GM12878 (cell line): ENCODE measurements at regions not wholly inside any gene's neighbourhood (a gene's known extent, or its start where the extent isn't known, plus 50 kb on each side); places are given as distances from the start of the nearest gene placed in this dataset.

Experiments
- ATAC-seq: fragments of 200-7000 bp; cut with Tn5 transposase; 3 replicates; pipeline ENCODE4 v1.9.1; 2020; ENCODE audit warnings: mild to moderate bottlenecking, moderate library complexity
- BruUV-seq: library from RNA; stranded (reverse); fragments of 400-500 nt; replicated peaks from 2 replicates; lab custom pipeline; 2021; lab: Mats Ljungman, UMichigan
- CTCF ChIA-PET: fragments of 300-600 bp; sonication (Branson Sonifier 250); formaldehyde crosslinking; extraction: SDS; loops from one replicate; lab custom pipeline; 2021; ENCODE audit warnings: inconsistent platforms; lab: Yijun Ruan, JAX
- POLR2A ChIA-PET: fragments of 350-600 bp; formaldehyde crosslinking; extraction: SDS; loops from one replicate; lab custom pipeline; 2021; ENCODE audit warnings: inconsistent platforms; lab: Charles Lee
- RAD21 ChIA-PET: fragments of 300-600 bp; sonication (Branson Sonifier 250); formaldehyde crosslinking; loops from one replicate; lab custom pipeline; 2023; ENCODE audit warnings: antibody characterized with exemption; ENCODE audit not compliant: unreplicated experiment; lab: Charles Lee
- SMC1A ChIA-PET: fragments of 300-600 bp; sonication (Branson Sonifier 250); formaldehyde crosslinking; loops from one replicate; lab custom pipeline; 2023; ENCODE audit not compliant: unreplicated experiment, uncharacterized antibody; lab: Charles Lee
- DNase-seq: peaks from one replicate; pipeline ENCODE4 v3.0.0-alpha.2; 2011; ENCODE audit warnings: low read depth, low spot score
- FAIRE-seq: peaks from 3 replicates; lab custom pipeline; 2011; peaks lifted over from hg19 to GRCh38; lab: Jason Lieb, UNC
- H2AFZ ChIP-seq: 2 replicates; pipeline ENCODE4 v1.6.0; 2011; ENCODE audit warnings: low read depth, low read length, control low read depth; ENCODE audit not compliant: control insufficient read depth
- H3K27ac ChIP-seq: 2 replicates; pipeline ENCODE4 v1.5.1; 2011; ENCODE audit warnings: control low read depth; ENCODE audit not compliant: control insufficient read depth, insufficient read depth
- H3K27me3 ChIP-seq, 2 experiments: replicated peaks in 1 of 2; 2 replicates each; pipeline versions ENCODE4 v1.6.0 to v1.6.1; 2011; ENCODE audit warnings: low read length in 1 of 2; ENCODE audit not compliant: control insufficient read depth in 2 of 2, insufficient read depth in 2 of 2
- H3K36me3 ChIP-seq, 2 experiments: 2 replicates each; pipeline ENCODE4 v1.5.1; 2011; ENCODE audit warnings: low read length in 1 of 2; ENCODE audit not compliant: control insufficient read depth in 2 of 2, insufficient read depth in 2 of 2
- H3K4me1 ChIP-seq: 2 replicates; pipeline ENCODE4 v1.6.1; 2011; ENCODE audit warnings: mild to moderate bottlenecking, low read length, moderate library complexity, mixed read lengths; ENCODE audit not compliant: control insufficient read depth, insufficient read depth
- H3K4me2 ChIP-seq: 2 replicates; pipeline ENCODE4 v1.6.0; 2011; ENCODE audit warnings: control low read depth; ENCODE audit not compliant: control insufficient read depth, insufficient read depth
- H3K4me3 ChIP-seq: fragments of 200-600 bp; sonication (generic); 2 replicates; pipeline ENCODE4 v1.5.1; 2016
- H3K79me2 ChIP-seq: 2 replicates; pipeline ENCODE4 v1.6.0; 2011; ENCODE audit warnings: low read length; ENCODE audit not compliant: control insufficient read depth, insufficient read depth
- H3K9ac ChIP-seq: 2 replicates; pipeline ENCODE4 v1.8.0; 2011; ENCODE audit warnings: low read length, control low read depth, mixed read lengths; ENCODE audit not compliant: control insufficient read depth, insufficient read depth
- H3K9me3 ChIP-seq: replicated peaks from 3 replicates; pipeline ENCODE4 v1.5.1; 2011; ENCODE audit warnings: mild to moderate bottlenecking, low read length; ENCODE audit not compliant: control insufficient read depth, insufficient read depth
- H4K20me1 ChIP-seq: 2 replicates; pipeline ENCODE4 v1.6.0; 2011; ENCODE audit not compliant: control insufficient read depth, insufficient read depth
- BMI1 ChIP-seq: fragments of 450-650 bp; IDR thresholded peaks from 2 replicates; pipeline ENCODE4 v1.6.1; 2016; ENCODE audit warnings: mild to moderate bottlenecking, moderate library complexity, borderline replicate concordance
- CREM ChIP-seq: IDR thresholded peaks from 2 replicates; pipeline ENCODE4 v1.6.1; 2014; ENCODE audit warnings: antibody characterized with exemption, low read depth
- HDAC2 ChIP-seq: fragments of 200-600 bp; sonication (generic); IDR thresholded peaks from 2 replicates; pipeline ENCODE4 v1.6.1; 2017
- IRF4 ChIP-seq: IDR thresholded peaks from 2 replicates; pipeline ENCODE4 v1.6.1; 2011; ENCODE audit warnings: low read depth, low read length
- KAT2A ChIP-seq: conservative IDR thresholded peaks from 2 replicates; pipeline ENCODE4 v1.6.1; 2011; ENCODE audit warnings: low read depth, low read length; ENCODE audit not compliant: control insufficient read depth
- KLF5 ChIP-seq: fragments of 450-650 bp; IDR thresholded peaks from 2 replicates; pipeline ENCODE4 v1.6.1; 2014; ENCODE audit warnings: mild to moderate bottlenecking; ENCODE audit not compliant: partially characterized antibody
- MEF2A ChIP-seq: IDR thresholded peaks from 2 replicates; pipeline ENCODE4 v1.6.1; 2011; ENCODE audit warnings: low read depth, mild to moderate bottlenecking, low read length, moderate library complexity; ENCODE audit not compliant: insufficient read depth
- MLLT1 ChIP-seq: fragments of 450-650 bp; IDR thresholded peaks from 2 replicates; pipeline ENCODE4 v1.6.1; 2016; ENCODE audit warnings: mild to moderate bottlenecking
- NBN ChIP-seq: fragments of 450-650 bp; IDR thresholded peaks from 2 replicates; pipeline ENCODE4 v1.6.1; 2016
- NFYA ChIP-seq: IDR thresholded peaks from 2 replicates; pipeline ENCODE4 v1.6.1; 2011; ENCODE audit warnings: low read depth, mild to moderate bottlenecking, low read length, improper control_type of control experiment, borderline replicate concordance
- NFYB ChIP-seq: IDR thresholded peaks from 2 replicates; pipeline ENCODE4 v1.6.1; 2011; ENCODE audit warnings: low read depth, mild to moderate bottlenecking, low read length, improper control_type of control experiment, moderate library complexity; ENCODE audit not compliant: insufficient read depth
- PAX5 ChIP-seq: IDR thresholded peaks from 2 replicates; pipeline ENCODE4 v1.6.1; 2011; ENCODE audit warnings: low read depth, low read length, borderline replicate concordance
- PKNOX1 ChIP-seq: fragments of 450-650 bp; IDR thresholded peaks from 2 replicates; pipeline ENCODE4 v1.6.1; 2016; ENCODE audit warnings: mild to moderate bottlenecking
- RBBP5 ChIP-seq: fragments of 200-600 bp; sonication (generic); conservative IDR thresholded peaks from 2 replicates; pipeline ENCODE4 v1.6.1; 2016
- RELA ChIP-seq: fragments of 450-650 bp; IDR thresholded peaks from 2 replicates; pipeline ENCODE4 v1.8.0; 2014; ENCODE audit warnings: borderline replicate concordance; ENCODE audit not compliant: partially characterized antibody
- TCF7 ChIP-seq: IDR thresholded peaks from 2 replicates; pipeline ENCODE4 v1.6.1; 2014; ENCODE audit warnings: antibody characterized with exemption, borderline replicate concordance
- YBX1 ChIP-seq: fragments of 450-650 bp; IDR thresholded peaks from 2 replicates; pipeline ENCODE4 v1.6.1; 2016; ENCODE audit warnings: antibody characterized with exemption
- ZNF274 ChIP-seq: IDR thresholded peaks from one replicate; pipeline ENCODE4 v1.8.0; 2011; ENCODE audit not compliant: insufficient read length, insufficient read depth
- ZSCAN29 ChIP-seq: fragments of 450-650 bp; IDR thresholded peaks from 2 replicates; pipeline ENCODE4 v1.6.1; 2017; ENCODE audit warnings: mild to moderate bottlenecking, moderate library complexity
- WGBS: methylation state at CpG from one replicate; pipeline ENCODE4 v1.1.6; 2016; ENCODE audit warnings: low lambda C conversion rate; ENCODE audit not compliant: insufficient replicate concordance, insufficient coverage; ENCODE audit errors: missing lambda C conversion rate; 5-methylcytosine and 5-hydroxymethylcytosine counted together
- in situ Hi-C: fragments of 300-500 bp; cut with MboI; formaldehyde crosslinking; loops from 9 replicates; pipeline ENCODE4 v1.14.3; 2018; ENCODE audit warnings: mixed read lengths
- intact Hi-C: fragments of 100-400 bp; cut with micrococcal nuclease; formaldehyde crosslinking; loops from one replicate; pipeline ENCODE4 v1.14.2; 2022; ENCODE audit not compliant: unreplicated experiment
- TF ChIP-seq, protein P1 (sequence below): fragments of 450-650 bp; IDR thresholded peaks from 2 replicates; pipeline ENCODE4 v1.6.1; 2014; ENCODE audit warnings: mild to moderate bottlenecking

DNA sequence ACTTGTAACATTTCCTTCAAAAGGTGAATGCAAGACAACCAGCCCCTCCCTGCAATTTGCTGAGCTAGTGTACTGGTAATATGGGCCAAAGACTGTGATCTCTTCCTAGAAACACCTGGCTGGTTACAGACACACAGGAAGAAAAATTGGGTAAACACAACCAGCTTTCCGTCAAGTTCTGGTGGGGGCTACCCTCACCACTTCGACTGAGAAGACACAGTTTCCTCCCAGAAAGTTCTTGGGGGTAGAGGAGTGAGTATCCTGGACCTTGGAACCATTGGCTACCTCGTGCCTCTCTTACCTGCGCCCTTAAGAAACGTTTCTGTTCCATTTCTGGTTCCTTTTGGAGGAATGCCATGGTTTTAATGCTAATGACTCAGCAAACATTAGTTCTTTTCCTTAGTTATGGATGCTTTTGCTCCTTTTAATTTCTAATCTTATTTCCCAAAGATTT is 120.9 kb upstream of the DLX2 start:
- ChIA-PET POLR2A (interaction anchor here (0.6 kb wide), 1 partner anchor 15 kb away, joined by 3 read pairs; no protein-coding TSS in a partner anchor), SMC1A (no interaction called here), RAD21 (no interaction called here), CTCF (no interaction called here)
- no peaks in the 10 kb centered on the region for H3K79me2 ChIP-seq
- no peaks in the 10 kb centered on the region for H3K4me1 ChIP-seq
- WGBS: 22% methylated on average over 5 of the region's 5 CpGs
- intact Hi-C loops (no loop called here), in situ Hi-C loops (no loop called here)
- H4K20me1 ChIP-seq: no peaks in the 10 kb centered on the region
- no peak for TF ChIP-seq HDAC2
- no peak for TF ChIP-seq PKNOX1
- no peak for TF ChIP-seq ZSCAN29
- TF ChIP-seq RBBP5: no peak
- no peak for TF ChIP-seq NFYA
- TF ChIP-seq KAT2A: no peak
- no peak for TF ChIP-seq IRF4
- no peak for TF ChIP-seq TCF7
- TF ChIP-seq MEF2A: no peak
- TF ChIP-seq BMI1: no peak
- no peak for TF ChIP-seq ZNF274
- no peak for TF ChIP-seq NBN
- TF ChIP-seq, protein P1, sequence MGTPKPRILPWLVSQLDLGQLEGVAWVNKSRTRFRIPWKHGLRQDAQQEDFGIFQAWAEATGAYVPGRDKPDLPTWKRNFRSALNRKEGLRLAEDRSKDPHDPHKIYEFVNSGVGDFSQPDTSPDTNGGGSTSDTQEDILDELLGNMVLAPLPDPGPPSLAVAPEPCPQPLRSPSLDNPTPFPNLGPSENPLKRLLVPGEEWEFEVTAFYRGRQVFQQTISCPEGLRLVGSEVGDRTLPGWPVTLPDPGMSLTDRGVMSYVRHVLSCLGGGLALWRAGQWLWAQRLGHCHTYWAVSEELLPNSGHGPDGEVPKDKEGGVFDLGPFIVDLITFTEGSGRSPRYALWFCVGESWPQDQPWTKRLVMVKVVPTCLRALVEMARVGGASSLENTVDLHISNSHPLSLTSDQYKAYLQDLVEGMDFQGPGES: no peak
- no peak for TF ChIP-seq CREM
- TF ChIP-seq MLLT1: no peak
- TF ChIP-seq YBX1: no peak
- no peak for TF ChIP-seq NFYB
- no peak for TF ChIP-seq PAX5
- TF ChIP-seq RELA: no peak
- no peak for TF ChIP-seq KLF5
- FAIRE-seq: no peak
- H3K4me2 ChIP-seq: no peak overlapping the region
- no peak for ATAC-seq
- H3K27ac ChIP-seq: no peak overlapping the region
- no peaks in the 10 kb centered on the region for H3K9me3 ChIP-seq
- no peak overlapping the region for H2AFZ ChIP-seq
- no TSS peak for BruUV-seq
- H3K9ac ChIP-seq: no peak overlapping the region
- H3K36me3 ChIP-seq: no peaks in the 10 kb centered on the region
- H3K4me3 ChIP-seq: no peak overlapping the region
- no peaks in the 10 kb centered on the region; a peak in 1 of 4 replicates for H3K27me3 ChIP-seq
- no peak for DNase-seq
